Esophagus (tissue), 2 donors: ENCODE measurements at regions not wholly inside any gene's neighbourhood (a gene's known extent, or its start where the extent isn't known, plus 50 kb on each side); places are given as distances from the start of the nearest gene placed in this dataset.

Source experiments
- H3K27ac ChIP-seq, 2 donors: one replicate each; pipeline ENCODE4 v1.5.1; 2013; ENCODE audit warnings: low read depth in 2 of 2, mild to moderate bottlenecking in 2 of 2, inconsistent platforms in 1 of 2, low read length in 1 of 2, moderate library complexity in 1 of 2
- H3K27me3 ChIP-seq, 2 donors: one replicate each; pipeline ENCODE4 v1.6.1; 2013; ENCODE audit warnings: low read length in 2 of 2, control low read depth in 1 of 2, mild to moderate bottlenecking in 1 of 2; ENCODE audit not compliant: insufficient read depth in 2 of 2, control insufficient read depth in 1 of 2
- H3K36me3 ChIP-seq, 2 donors: one replicate each; pipeline ENCODE4 v1.6.1; 2013; ENCODE audit warnings: low read length in 1 of 2; ENCODE audit not compliant: control insufficient read depth in 2 of 2, insufficient read depth in 2 of 2
- H3K4me1 ChIP-seq, 2 donors: one replicate each; pipeline ENCODE4 v1.6.1; 2013; ENCODE audit warnings: low read length in 1 of 2; ENCODE audit not compliant: control insufficient read depth in 2 of 2, insufficient read depth in 2 of 2
- H3K4me3 ChIP-seq, 2 donors: one replicate each; pipeline ENCODE4 v1.5.1; 2013; ENCODE audit warnings: low read length in 2 of 2, mild to moderate bottlenecking in 2 of 2, low read depth in 1 of 2, moderate library complexity in 1 of 2
- H3K9me3 ChIP-seq, 2 donors: one replicate each; pipeline ENCODE4 v1.6.1; 2013; ENCODE audit warnings: mild to moderate bottlenecking in 2 of 2, low read depth in 1 of 2, low read length in 1 of 2, moderate library complexity in 1 of 2; ENCODE audit not compliant: control insufficient read depth in 2 of 2, insufficient read depth in 1 of 2
- WGBS, 2 donors: extraction: QIAGEN DNeasy Blood & Tissue Kit; methylation state at CpG; one replicate each; pipeline ENCODE4 v1.1.7; 2013; 5-methylcytosine and 5-hydroxymethylcytosine counted together
- donor health status: healthy with polysubstance abuse.
- donor health status: Bipolar disorder and iron deficiency.

DNA sequence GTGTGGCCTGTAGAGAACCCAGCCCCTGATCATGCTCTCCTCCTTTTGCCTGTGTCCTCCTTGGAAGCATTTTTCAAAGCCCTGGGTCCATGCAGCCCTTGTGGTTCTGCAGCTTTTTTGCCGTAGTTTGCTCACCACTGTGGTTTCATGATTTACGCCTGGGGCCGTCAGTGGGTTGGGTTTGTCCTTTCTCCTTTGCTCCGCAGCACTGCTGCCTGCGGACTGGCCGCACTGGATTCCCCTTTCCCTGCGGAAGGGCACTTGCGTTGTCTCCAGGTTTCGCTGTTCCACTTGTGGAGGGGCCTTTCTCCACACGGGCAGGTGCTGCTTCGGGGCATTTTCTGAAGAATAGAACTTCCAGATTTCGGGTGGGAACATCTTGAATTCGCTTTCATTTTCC lies 1260.9 kb downstream of the BRD1 start:
- H3K4me1 ChIP-seq = no peaks in the 10 kb centered on the region
- H3K27ac ChIP-seq = no peak overlapping the region
- H3K27me3 ChIP-seq = no peaks in the 10 kb centered on the region
- no peaks in the 10 kb centered on the region for H3K36me3 ChIP-seq
- peaks cover 0 to 4% of the 10 kb centered on the region in 2 donors for H3K9me3 ChIP-seq
- no peak overlapping the region for H3K4me3 ChIP-seq
- 43 to 44% methylated on average over 13 of the region's 13 CpGs for WGBS, 2 donors

GRCh38 chr22:48565901-48566501 lies 1261.7 kb downstream of the BRD1 start:
- Histone ChIP-seq H3K27ac (no peak overlapping the region), H3K4me3 (no peak overlapping the region), H3K27me3 (no peaks in the 10 kb centered on the region), H3K36me3 (no peaks in the 10 kb centered on the region), H3K9me3 (peaks cover 0 to 4% of the 10 kb centered on the region in 2 donors), H3K4me1 (no peaks in the 10 kb centered on the region)
- WGBS, 2 donors = 87 to 95% methylated on average over 3 of the region's 3 CpGs

GRCh38 chr22:48564995-48565394 lies 1262.7 kb downstream of the BRD1 start:
- no peaks in the 10 kb centered on the region for H3K36me3 ChIP-seq
- WGBS, 2 donors = 84 to 87% methylated on average over 10 of the region's 10 CpGs

DNA sequence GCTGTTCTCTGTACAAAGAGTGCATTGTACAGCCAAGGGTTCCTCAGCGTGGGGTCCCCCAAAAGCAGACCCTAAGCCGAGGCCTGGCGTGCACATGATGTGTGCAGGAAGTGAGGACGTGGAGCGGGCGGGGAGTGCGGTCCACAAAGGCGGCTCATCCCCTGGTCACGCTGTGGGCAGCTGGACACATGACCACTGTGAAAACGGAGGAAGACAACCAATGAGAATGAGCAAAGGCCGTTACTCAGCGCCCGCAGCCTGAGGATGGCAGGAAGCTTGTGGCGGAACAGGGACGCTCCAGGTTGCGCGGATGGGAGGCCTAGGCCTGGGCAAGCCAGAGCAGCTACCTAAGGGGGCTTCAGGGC lies 1263.7 kb downstream of the BRD1 start:
- H3K9me3 ChIP-seq = no peaks in the 10 kb centered on the region
- H3K4me3 ChIP-seq = no peak overlapping the region
- 92 to 93% methylated on average over 17 of the region's 17 CpGs for WGBS, 2 donors
- no peak overlapping the region for H3K27ac ChIP-seq
- no peaks in the 10 kb centered on the region for H3K4me1 ChIP-seq
- H3K27me3 ChIP-seq = no peaks in the 10 kb centered on the region
- no peaks in the 10 kb centered on the region for H3K36me3 ChIP-seq

More at GRCh38 chr22:48564995-48565394, 1262.7 kb downstream of the BRD1 start:
- Histone ChIP-seq H3K27ac (no peak overlapping the region), H3K9me3 (peaks cover 0 to 4% of the 10 kb centered on the region in 2 donors), H3K4me3 (no peak overlapping the region), H3K4me1 (no peaks in the 10 kb centered on the region), H3K27me3 (no peaks in the 10 kb centered on the region)

GRCh38 chr22:48563118-48563965 lies 1264.3 kb downstream of the BRD1 start:
- no peak overlapping the region for H3K27ac ChIP-seq
- no peaks in the 10 kb centered on the region for H3K4me1 ChIP-seq
- no peak overlapping the region for H3K4me3 ChIP-seq
- no peaks in the 10 kb centered on the region for H3K36me3 ChIP-seq
- WGBS, 2 donors = 81 to 82% methylated on average over 30 of the region's 30 CpGs
- no peaks in the 10 kb centered on the region for H3K27me3 ChIP-seq
- H3K9me3 ChIP-seq = no peaks in the 10 kb centered on the region

GRCh38 chr22:48561676-48562075 lies 1266.0 kb downstream of the BRD1 start:
- H3K27me3 ChIP-seq = no peaks in the 10 kb centered on the region
- no peaks in the 10 kb centered on the region for H3K36me3 ChIP-seq
- 73 to 80% methylated on average over 16 of the region's 16 CpGs for WGBS, 2 donors
- no peak overlapping the region for H3K4me3 ChIP-seq
- H3K4me1 ChIP-seq = no peaks in the 10 kb centered on the region
- no peaks in the 10 kb centered on the region for H3K9me3 ChIP-seq
- H3K27ac ChIP-seq = no peak overlapping the region

- Histone ChIP-seq H3K36me3 (no peaks in the 10 kb centered on the region), H3K4me1 (no peaks in the 10 kb centered on the region), H3K27me3 (no peaks in the 10 kb centered on the region), H3K9me3 (no peaks in the 10 kb centered on the region), H3K4me3 (no peak overlapping the region), H3K27ac (no peak overlapping the region)
- 77 to 78% methylated on average over 5 of the region's 5 CpGs for WGBS, 2 donors
Observed at GRCh38 chr22:48560836-48561235, 1266.8 kb downstream of the BRD1 start.

DNA sequence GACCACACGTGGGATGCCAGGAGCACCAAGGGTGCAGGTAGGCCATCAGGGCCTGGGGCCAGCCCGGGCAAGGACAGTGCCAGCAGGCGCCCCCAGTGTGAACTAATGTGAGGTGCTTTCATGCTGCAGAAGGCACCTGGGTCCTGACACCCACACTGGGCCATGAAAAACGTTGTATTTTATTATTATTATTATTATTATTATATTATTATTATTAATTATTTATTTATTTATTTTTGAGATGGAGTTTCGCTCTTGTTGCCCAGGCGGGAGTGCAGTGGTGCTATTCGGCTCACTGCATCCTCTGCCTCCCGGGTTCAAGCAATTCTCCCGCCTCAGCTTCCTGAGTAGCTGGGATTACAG lies 1267.3 kb downstream of the BRD1 start:
- 85 to 86% methylated on average over 9 of the region's 9 CpGs for WGBS, 2 donors
- Histone ChIP-seq H3K4me1 (no peaks in the 10 kb centered on the region), H3K27me3 (no peaks in the 10 kb centered on the region), H3K36me3 (no peaks in the 10 kb centered on the region), H3K27ac (no peak overlapping the region), H3K4me3 (no peak overlapping the region), H3K9me3 (no peaks in the 10 kb centered on the region)

DNA sequence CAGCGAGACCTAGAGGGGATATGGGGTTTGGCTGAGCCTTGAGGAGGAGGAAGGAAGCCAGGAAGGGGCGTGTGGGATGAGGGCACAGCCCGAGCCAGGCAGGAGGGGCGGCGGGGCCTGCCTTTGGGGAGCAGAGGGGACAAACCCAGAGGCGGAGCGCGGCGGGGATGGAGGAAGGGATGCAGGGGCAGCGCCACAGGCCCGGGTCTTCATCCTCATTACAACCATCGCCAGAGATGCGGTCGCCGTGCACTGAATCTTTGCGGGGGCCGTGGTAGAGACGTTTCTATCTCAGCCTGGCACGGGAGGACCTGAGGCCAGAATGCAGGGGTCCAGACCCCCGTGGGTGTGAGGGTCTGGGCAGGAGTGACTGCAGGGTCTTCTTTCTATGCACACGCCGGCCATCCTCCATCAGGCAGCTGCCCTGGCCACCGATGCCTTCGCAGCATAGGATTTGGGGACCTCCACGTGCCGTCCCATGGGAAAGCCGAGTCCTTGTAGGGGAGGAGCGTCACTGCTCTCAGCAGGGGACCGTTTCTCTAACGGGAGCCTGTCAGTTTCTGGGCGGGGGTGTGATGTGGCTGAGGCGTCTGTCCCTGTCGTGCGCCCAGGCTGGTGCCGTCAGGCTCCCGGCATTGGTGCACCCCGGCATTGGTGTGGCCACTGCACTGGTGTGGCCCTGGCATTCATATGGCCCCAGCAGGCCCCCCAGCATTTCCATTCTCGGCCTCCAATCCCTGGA lies 1267.9 kb downstream of the BRD1 start:
- 79 to 82% methylated on average over 37 to 38 of the region's 38 CpGs for WGBS, 2 donors
- no peaks in the 10 kb centered on the region for H3K4me1 ChIP-seq

More for the DNA sequence above, 1267.9 kb downstream of the BRD1 start:
- Histone ChIP-seq H3K27me3 (no peaks in the 10 kb centered on the region), H3K9me3 (no peaks in the 10 kb centered on the region), H3K4me3 (no peak overlapping the region), H3K36me3 (no peaks in the 10 kb centered on the region), H3K27ac (no peak overlapping the region)
